ENCODE measurements at regions not wholly inside any gene's neighbourhood (a gene's known extent, or its start where the extent isn't known, plus 50 kb on each side); places are given as distances from the start of the nearest gene placed in this dataset.

DNA sequence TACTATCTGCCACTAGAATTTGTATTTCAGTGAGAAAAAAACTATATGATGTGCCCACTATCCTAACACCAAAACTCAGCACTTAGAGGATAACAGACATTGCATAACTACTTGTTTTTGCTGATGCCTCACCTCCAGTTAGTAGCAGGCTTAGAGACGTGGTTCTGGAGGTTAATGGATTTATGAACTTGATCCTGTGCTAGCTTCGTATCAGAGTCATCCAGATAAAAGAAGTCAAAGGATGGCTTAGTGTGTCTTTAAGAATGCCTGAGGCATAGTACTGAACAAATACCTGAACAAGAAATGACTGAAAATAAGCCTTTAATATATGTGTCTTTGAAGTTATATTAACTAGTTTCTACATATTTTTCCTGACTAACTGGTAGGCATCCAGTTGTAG, 414.9 kb upstream of the PTCHD4 start:
- no peaks in the 10 kb centered on the region for H3K36me3 ChIP-seq
- no peaks in the 10 kb centered on the region for H3K27me3 ChIP-seq
- H3K4me3 ChIP-seq, result no peak overlapping the region
- H3K9me3 ChIP-seq, result no peaks in the 10 kb centered on the region
- H3K4me1 ChIP-seq, result no peaks in the 10 kb centered on the region
- ATAC-seq (no peak), DNase-seq (no peak)
- no peak overlapping the region for H3K27ac ChIP-seq
- TF ChIP-seq, protein P1, sequence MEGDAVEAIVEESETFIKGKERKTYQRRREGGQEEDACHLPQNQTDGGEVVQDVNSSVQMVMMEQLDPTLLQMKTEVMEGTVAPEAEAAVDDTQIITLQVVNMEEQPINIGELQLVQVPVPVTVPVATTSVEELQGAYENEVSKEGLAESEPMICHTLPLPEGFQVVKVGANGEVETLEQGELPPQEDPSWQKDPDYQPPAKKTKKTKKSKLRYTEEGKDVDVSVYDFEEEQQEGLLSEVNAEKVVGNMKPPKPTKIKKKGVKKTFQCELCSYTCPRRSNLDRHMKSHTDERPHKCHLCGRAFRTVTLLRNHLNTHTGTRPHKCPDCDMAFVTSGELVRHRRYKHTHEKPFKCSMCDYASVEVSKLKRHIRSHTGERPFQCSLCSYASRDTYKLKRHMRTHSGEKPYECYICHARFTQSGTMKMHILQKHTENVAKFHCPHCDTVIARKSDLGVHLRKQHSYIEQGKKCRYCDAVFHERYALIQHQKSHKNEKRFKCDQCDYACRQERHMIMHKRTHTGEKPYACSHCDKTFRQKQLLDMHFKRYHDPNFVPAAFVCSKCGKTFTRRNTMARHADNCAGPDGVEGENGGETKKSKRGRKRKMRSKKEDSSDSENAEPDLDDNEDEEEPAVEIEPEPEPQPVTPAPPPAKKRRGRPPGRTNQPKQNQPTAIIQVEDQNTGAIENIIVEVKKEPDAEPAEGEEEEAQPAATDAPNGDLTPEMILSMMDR (IDR thresholded peaks at IDR 0.05), result no peak
- WGBS, 4 donors, result 57 to 72% (median 70%) methylated on average over 2 of the region's 2 CpGs
- intact Hi-C loops (cut with DNase I), result no loop called here

DNA sequence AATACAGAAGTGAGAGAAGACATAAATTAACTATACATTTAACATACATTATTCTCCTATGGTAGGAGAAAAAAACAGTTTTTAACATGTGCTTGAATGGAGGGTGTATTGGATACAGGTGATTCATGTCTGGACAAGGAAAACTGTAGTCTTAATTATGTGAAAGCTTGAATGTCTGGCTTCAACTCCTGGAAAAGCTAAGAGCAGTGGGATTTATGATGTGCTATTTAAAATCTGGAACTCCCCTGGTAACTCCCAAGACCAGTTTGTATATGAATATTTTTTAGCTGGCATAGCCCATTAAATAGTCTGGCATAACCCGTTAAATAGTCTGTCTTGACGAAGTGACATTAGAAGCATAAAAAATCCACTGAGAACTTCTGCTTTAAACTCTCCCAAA, 410.0 kb upstream of the PTCHD4 start:
- no peak overlapping the region for H3K27ac ChIP-seq
- no peaks in the 10 kb centered on the region for H3K27me3 ChIP-seq
- intact Hi-C loops (cut with DNase I), result no loop called here
- ATAC-seq, result no peak
- H3K4me3 ChIP-seq, result no peak overlapping the region
- 84 to 95% (median 91%) methylated on average over 2 of the region's 2 CpGs for WGBS, 4 donors
- H3K36me3 ChIP-seq, result no peaks in the 10 kb centered on the region
- TF ChIP-seq, protein P1 (IDR thresholded peaks at IDR 0.05), result no peak
- no peak for TF ChIP-seq POLR2A (IDR thresholded peaks at IDR 0.05)
- no peak for DNase-seq
- H3K9me3 ChIP-seq, result no peaks in the 10 kb centered on the region
- H3K4me1 ChIP-seq, result no peaks in the 10 kb centered on the region

DNA sequence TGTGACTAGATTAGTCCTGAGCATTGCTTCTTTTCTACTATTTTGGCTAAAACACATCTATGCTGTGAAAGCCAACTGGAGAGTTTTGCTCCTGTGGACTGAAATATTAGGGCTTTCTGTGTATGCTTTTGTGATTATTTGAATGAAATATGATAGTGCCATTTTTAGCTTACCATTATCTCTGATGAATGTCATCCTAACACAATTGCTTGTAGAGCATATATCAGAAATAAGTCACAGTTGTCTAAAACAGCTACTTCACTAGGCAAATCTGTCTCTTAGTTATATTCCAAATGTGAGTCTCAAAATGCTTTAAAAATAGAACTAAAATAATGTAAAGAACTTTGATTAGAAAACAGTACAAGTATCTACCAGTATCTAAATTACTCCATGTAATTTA, 401.4 kb upstream of the PTCHD4 start:
- no peaks in the 10 kb centered on the region for H3K27me3 ChIP-seq
- H3K27ac ChIP-seq, result no peak overlapping the region
- no peak overlapping the region for H3K4me3 ChIP-seq
- no peak for ATAC-seq
- no peaks in the 10 kb centered on the region for H3K36me3 ChIP-seq
- no peak for DNase-seq
- no peaks in the 10 kb centered on the region for H3K9me3 ChIP-seq
- TF ChIP-seq POLR2A (IDR thresholded peaks at IDR 0.05), result no peak
- TF ChIP-seq, protein P1 (IDR thresholded peaks at IDR 0.05), result no peak
- intact Hi-C loops (cut with DNase I), result no loop called here
- no peaks in the 10 kb centered on the region for H3K4me1 ChIP-seq

DNA sequence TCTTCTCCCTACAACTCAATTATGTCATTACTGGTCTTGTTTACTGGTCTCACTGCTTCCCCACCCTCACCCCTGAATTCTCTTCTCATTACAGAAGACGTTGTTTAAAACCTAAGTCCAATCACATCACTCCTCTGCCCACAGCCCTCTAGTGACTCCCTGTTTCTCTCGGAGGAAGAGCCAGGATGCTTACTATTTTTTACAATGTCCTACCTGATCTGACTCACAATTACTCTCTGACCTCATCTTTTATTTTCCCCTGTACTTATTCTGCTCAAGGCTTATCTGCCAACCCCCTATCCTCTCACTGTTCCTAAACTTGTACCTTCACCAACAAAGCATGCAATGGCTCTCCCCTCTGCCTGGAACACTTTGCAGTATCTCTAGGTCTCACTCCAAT, 400.4 kb upstream of the PTCHD4 start:
- DNase-seq (no peak), ATAC-seq (no peak)
- no peaks in the 10 kb centered on the region for H3K4me1 ChIP-seq
- TF ChIP-seq, protein P1 (IDR thresholded peaks at IDR 0.05), result no peak
- no peak for TF ChIP-seq POLR2A (IDR thresholded peaks at IDR 0.05)
- WGBS, 4 donors, result 54 to 65% (median 58%) methylated on average over 2 of the region's 2 CpGs
- H3K27ac ChIP-seq, result no peak overlapping the region
- H3K36me3 ChIP-seq, result no peaks in the 10 kb centered on the region
- peaks cover 0 to 5% (median 0%) of the 10 kb centered on the region in 12 donors for H3K9me3 ChIP-seq
- no peak overlapping the region for H3K4me3 ChIP-seq
- intact Hi-C loops (cut with DNase I), result no loop called here
- H3K27me3 ChIP-seq, result no peaks in the 10 kb centered on the region
